GM19455 (cell line): ENCODE measurements at regions not wholly inside any gene's neighbourhood (a gene's known extent, or its start where the extent isn't known, plus 50 kb on each side); places are given as distances from the start of the nearest gene placed in this dataset.

Experiments used
- ATAC-seq: cut with Tn5 transposase; IDR thresholded peaks from one replicate; pipeline ENCODE4 v1.9.1; 2021; ENCODE audit not compliant: unreplicated experiment

GRCh38 chr6:4563156-4563555, 213.0 kb upstream of the CDYL start:
- no peak for ATAC-seq

- ATAC-seq = no peak
Observed at GRCh38 chr6:4561773-4562400, 214.3 kb upstream of the CDYL start.

- ATAC-seq = no peak
Observed at GRCh38 chr6:4561078-4561435, 215.1 kb upstream of the CDYL start.

- ATAC-seq = no peak
Observed at GRCh38 chr6:4560221-4561077, 215.8 kb upstream of the CDYL start.

- no peak for ATAC-seq
Observed at GRCh38 chr6:4559281-4559875, 216.8 kb upstream of the CDYL start.

- ATAC-seq = no peak
Observed at GRCh38 chr6:4554645-4555044, 221.6 kb upstream of the CDYL start.

GRCh38 chr6:4553387-4553786, 222.8 kb upstream of the CDYL start:
- ATAC-seq = no peak

GRCh38 chr6:4550227-4550597, 226.0 kb upstream of the CDYL start:
- no peak for ATAC-seq

- no peak for ATAC-seq
Observed at GRCh38 chr6:4549556-4550226, 226.5 kb upstream of the CDYL start.

GRCh38 chr6:4545893-4546292, 230.3 kb upstream of the CDYL start:
- ATAC-seq = no peak

GRCh38 chr6:4543596-4543995, 232.6 kb upstream of the CDYL start:
- ATAC-seq = no peak

- no peak for ATAC-seq
Observed at GRCh38 chr6:4533576-4533975, 242.6 kb upstream of the CDYL start.

- ATAC-seq = no peak
Observed at GRCh38 chr6:4531406-4531805, 244.8 kb upstream of the CDYL start.

GRCh38 chr6:4522453-4522852, 253.8 kb upstream of the CDYL start:
- no peak for ATAC-seq

- ATAC-seq = no peak
Observed at GRCh38 chr6:4521070-4521469, 255.1 kb upstream of the CDYL start.

- ATAC-seq = no peak
Observed at GRCh38 chr6:4518506-4518905, 257.7 kb upstream of the CDYL start.

GRCh38 chr6:4516206-4516605, 260.0 kb upstream of the CDYL start:
- no peak for ATAC-seq

GRCh38 chr6:4513561-4513960, 262.6 kb upstream of the CDYL start:
- no peak for ATAC-seq

- ATAC-seq = no peak
Observed at GRCh38 chr6:4512051-4512471, 264.1 kb upstream of the CDYL start.

GRCh38 chr6:4511641-4512020, 264.6 kb upstream of the CDYL start:
- no peak for ATAC-seq

GRCh38 chr6:4510906-4511640, 265.1 kb upstream of the CDYL start:
- no peak for ATAC-seq
